GM18861 (cell line): ENCODE measurements at regions not wholly inside any gene's neighbourhood (a gene's known extent, or its start where the extent isn't known, plus 50 kb on each side); places are given as distances from the start of the nearest gene placed in this dataset.

Experiments used
- ATAC-seq: cut with Tn5 transposase; IDR thresholded peaks from one replicate; pipeline ENCODE4 v1.9.1; 2021; ENCODE audit not compliant: unreplicated experiment

- ATAC-seq: no peak
Observed at GRCh38 chrX:13110433-13111324, 66.3 kb upstream of the FAM9C start.

GRCh38 chrX:13109817-13110216 lies 65.4 kb upstream of the FAM9C start:
- no peak for ATAC-seq

- no peak for ATAC-seq
Observed at GRCh38 chrX:13103914-13104274, 59.5 kb upstream of the FAM9C start.

GRCh38 chrX:13103188-13103913 lies 58.9 kb upstream of the FAM9C start:
- no peak for ATAC-seq

GRCh38 chrX:13102636-13103035 lies 58.2 kb upstream of the FAM9C start:
- no peak for ATAC-seq

- ATAC-seq: no peak
Observed at GRCh38 chrX:13101441-13102139, 57.2 kb upstream of the FAM9C start.

GRCh38 chrX:13099121-13099520 lies 54.7 kb upstream of the FAM9C start:
- ATAC-seq: no peak

- ATAC-seq: no peak
Observed at GRCh38 chrX:13096728-13097127, 52.3 kb upstream of the FAM9C start.

- ATAC-seq: no peak
Observed at GRCh38 chrX:13094828-13095341, 50.5 kb upstream of the FAM9C start.

GRCh38 chrX:13094374-13094773 lies 50.0 kb upstream of the FAM9C start:
- no peak for ATAC-seq
